Keratinocyte (primary cell): ENCODE measurements at regions not wholly inside any gene's neighbourhood (a gene's known extent, or its start where the extent isn't known, plus 50 kb on each side); places are given as distances from the start of the nearest gene placed in this dataset.

ENCODE experiments used
- DNase-seq: peaks from one replicate; pipeline ENCODE4 v3.0.0-alpha.2; 2011; ENCODE audit warnings: low read depth, missing footprints, low spot score
- FAIRE-seq: peaks from 2 replicates; lab custom pipeline; 2011; peaks lifted over from hg19 to GRCh38; lab: Jason Lieb, UNC
- H2AFZ ChIP-seq: 2 replicates; pipeline ENCODE4 v1.6.0; 2012; ENCODE audit warnings: low read length, control low read depth, inconsistent platforms; ENCODE audit not compliant: control insufficient read depth
- H3K27ac ChIP-seq: 2 replicates; pipeline ENCODE4 v1.5.1; 2011; ENCODE audit warnings: low read length; ENCODE audit not compliant: control insufficient read depth, insufficient read depth
- H3K27me3 ChIP-seq: 3 replicates; pipeline ENCODE4 v1.6.0; 2011; ENCODE audit warnings: low read length; ENCODE audit not compliant: control insufficient read depth, insufficient read depth; ENCODE audit errors: extremely low read depth
- H3K36me3 ChIP-seq, 2 experiments: 2 replicates in 1 of 2; 3 replicates in 1 of 2; pipeline ENCODE4 v1.5.1; 2011; ENCODE audit warnings: low read length in 2 of 2, mild to moderate bottlenecking in 1 of 2; ENCODE audit not compliant: control insufficient read depth in 2 of 2, insufficient read depth in 2 of 2; ENCODE audit errors: extremely low read depth in 1 of 2
- H3K4me1 ChIP-seq: 3 replicates; pipeline ENCODE4 v1.5.1; 2011; ENCODE audit warnings: low read length; ENCODE audit not compliant: control insufficient read depth, insufficient read depth; ENCODE audit errors: extremely low read depth
- H3K4me2 ChIP-seq: 3 replicates; pipeline ENCODE4 v1.6.0; 2011; ENCODE audit warnings: low read depth, low read length; ENCODE audit not compliant: control insufficient read depth, insufficient read depth; ENCODE audit errors: extremely low read depth
- H3K4me3 ChIP-seq, 3 experiments: fragments of 200-600 bp in 1 of 3; sonication (generic) in 1 of 3; 2 replicates in 2 of 3; 3 replicates in 1 of 3; pipeline ENCODE4 v1.5.1; 2011 to 2016; ENCODE audit warnings: low read length in 3 of 3, mild to moderate bottlenecking in 3 of 3, control low read depth in 2 of 3, inconsistent platforms in 1 of 3, low read depth in 1 of 3, mixed read lengths in 1 of 3, mixed run types in 1 of 3, moderate library complexity in 1 of 3; ENCODE audit not compliant: control insufficient read depth in 2 of 3, insufficient read depth in 2 of 3; ENCODE audit errors: extremely low read depth in 1 of 3
- H3K79me2 ChIP-seq: 2 replicates; pipeline ENCODE4 v1.6.0; 2012; ENCODE audit warnings: low read length; ENCODE audit not compliant: control insufficient read depth, insufficient read depth
- H3K9ac ChIP-seq: 3 replicates; pipeline ENCODE4 v1.6.0; 2011; ENCODE audit warnings: low read length; ENCODE audit not compliant: control insufficient read depth, insufficient read depth; ENCODE audit errors: extremely low read depth
- H3K9me1 ChIP-seq: 3 replicates; pipeline ENCODE4 v1.6.0; 2011; ENCODE audit warnings: low read length; ENCODE audit not compliant: control insufficient read depth, insufficient read depth; ENCODE audit errors: extremely low read depth
- H3K9me3 ChIP-seq: 2 replicates; pipeline ENCODE4 v1.5.1; 2012; ENCODE audit warnings: low read depth, low read length; ENCODE audit not compliant: control insufficient read depth
- H4K20me1 ChIP-seq: 3 replicates; pipeline ENCODE4 v1.6.0; 2011; ENCODE audit warnings: low read length; ENCODE audit not compliant: control insufficient read depth, insufficient read depth; ENCODE audit errors: extremely low read depth
- CTCF ChIP-seq, 3 experiments: IDR thresholded peaks in 1 of 3; conservative IDR thresholded peaks in 1 of 3; optimal IDR thresholded peaks in 1 of 3; 2 replicates in 2 of 3; 3 replicates in 1 of 3; pipeline versions ENCODE3 to v1.5.1; 2011; ENCODE audit warnings: low read length in 3 of 3, mild to moderate bottlenecking in 3 of 3, moderate library complexity in 2 of 3, control low read depth in 1 of 3, inconsistent platforms in 1 of 3; ENCODE audit not compliant: insufficient read depth in 2 of 3; ENCODE audit errors: extremely low read depth in 1 of 3
- EZH2 ChIP-seq: IDR thresholded peaks from one replicate; pipeline ENCODE4 v1.6.1; 2012; ENCODE audit warnings: inconsistent platforms, mild to moderate bottlenecking, low read length, moderate library complexity
- dilution Hi-C: fragments of 300-500 bp; cut with MboI; formaldehyde crosslinking; loops from one replicate; pipeline ENCODE4 v1.7.0; 2020; ENCODE audit warnings: low sequenced_read_pairs; ENCODE audit not compliant: extremely low pct_ligation_motif_present

GRCh38 chr6:167450626-167451025, 125.7 kb downstream of the TTLL2 start:
- no peak overlapping the region for H3K4me2 ChIP-seq
- no peak for DNase-seq

GRCh38 chr6:167452338-167453081, 127.6 kb downstream of the TTLL2 start:
- FAIRE-seq (no peak), DNase-seq (no peak)
- H3K36me3 ChIP-seq: no peaks in the 10 kb centered on the region
- no peaks in the 10 kb centered on the region for H3K27me3 ChIP-seq
- H3K9me3 ChIP-seq: no peaks in the 10 kb centered on the region
- no peak overlapping the region for H3K27ac ChIP-seq
- H4K20me1 ChIP-seq: no peaks in the 10 kb centered on the region
- no peak overlapping the region for H2AFZ ChIP-seq
- no peaks in the 10 kb centered on the region for H3K4me1 ChIP-seq
- no peak overlapping the region for H3K4me2 ChIP-seq
- H3K9me1 ChIP-seq: no peaks in the 10 kb centered on the region
- no peaks in the 10 kb centered on the region for H3K79me2 ChIP-seq
- TF ChIP-seq CTCF (optimal IDR thresholded peaks at IDR 0.05 in 1 of 3, IDR thresholded peaks at IDR 0.05 in 1 of 3, conservative IDR thresholded peaks at IDR 0.05 in 1 of 3; ENCODE audit: extremely low read depth in 1 of 3, insufficient read depth in 2 of 3, low read length in 3 of 3) (no peak), EZH2 (no peak)
- no peak overlapping the region for H3K9ac ChIP-seq
- dilution Hi-C loops: no loop called here
- H3K4me3 ChIP-seq: no peak overlapping the region

More at GRCh38 chr6:167450626-167451025, 125.7 kb downstream of the TTLL2 start:
- Histone ChIP-seq H3K9me1 (no peaks in the 10 kb centered on the region), H4K20me1 (no peaks in the 10 kb centered on the region), H3K4me3 (no peak overlapping the region), H3K9ac (no peak overlapping the region), H2AFZ (no peak overlapping the region), H3K9me3 (no peaks in the 10 kb centered on the region), H3K27me3 (no peaks in the 10 kb centered on the region), H3K27ac (no peak overlapping the region), H3K79me2 (no peaks in the 10 kb centered on the region), H3K36me3 (no peaks in the 10 kb centered on the region), H3K4me1 (no peaks in the 10 kb centered on the region)
- dilution Hi-C loops: no loop called here
- TF ChIP-seq EZH2 (no peak), CTCF (optimal IDR thresholded peaks at IDR 0.05 in 1 of 3, IDR thresholded peaks at IDR 0.05 in 1 of 3, conservative IDR thresholded peaks at IDR 0.05 in 1 of 3; ENCODE audit: extremely low read depth in 1 of 3, insufficient read depth in 2 of 3, low read length in 3 of 3) (no peak)
- no peak for FAIRE-seq
